A549 (cell line): ENCODE measurements at regions not wholly inside any gene's neighbourhood (a gene's known extent, or its start where the extent isn't known, plus 50 kb on each side); places are given as distances from the start of the nearest gene placed in this dataset.
A peak's percentile ranks its signal among the peaks of the same experiment; 100 is the strongest.

Experiments used
- ATAC-seq, 2 experiments: fragments of 200-7000 bp in 1 of 2; fragments of >200 bp in 1 of 2; cut with Nextera tagmentation in 1 of 2; cut with Tn5 transposase in 1 of 2; 3 replicates each; pipeline versions ENCODE4 v1.8.0 to v1.9.1; 2018 to 2020; ENCODE audit warnings: mild to moderate bottlenecking in 1 of 2, moderate library complexity in 1 of 2
- CTCF ChIA-PET: fragments of 300-600 bp; sonication (Branson Sonifier 250); formaldehyde crosslinking; extraction: SDS; loops from one replicate; lab custom pipeline; 2021; ENCODE audit warnings: antibody characterized with exemption, inconsistent platforms; lab: Yijun Ruan, JAX
- POLR2A ChIA-PET: fragments of 350-600 bp; formaldehyde crosslinking; extraction: SDS; loops from one replicate; lab custom pipeline; 2021; ENCODE audit warnings: antibody characterized with exemption, inconsistent platforms; lab: Yijun Ruan, JAX
- DNase-seq, 2 experiments: peaks; one replicate each; pipeline versions ENCODE4 v3.0.0 to v3.0.0-alpha.2; 2011 to 2016; ENCODE audit warnings: low read depth in 1 of 2, low spot score in 1 of 2
- FAIRE-seq: peaks from 2 replicates; lab custom pipeline; 2011; peaks lifted over from hg19 to GRCh38; lab: Jason Lieb, UNC
- H3K27ac ChIP-seq, 2 experiments: fragments of >200 bp; sonication (Bioruptor Twin); formaldehyde crosslinking; 3 replicates each; pipeline ENCODE4 v1.5.1; 2016 to 2017
- H3K4me1 ChIP-seq: fragments of >200 bp; sonication (Bioruptor Twin); formaldehyde crosslinking; 3 replicates; pipeline ENCODE4 v1.6.1; 2016
- H3K4me2 ChIP-seq: fragments of >200 bp; sonication (Bioruptor Twin); formaldehyde crosslinking; 3 replicates; pipeline ENCODE4 v1.6.1; 2016
- H3K4me3 ChIP-seq: fragments of >200 bp; sonication (Bioruptor Twin); formaldehyde crosslinking; 3 replicates; pipeline ENCODE4 v1.5.1; 2016
- H3K9me3 ChIP-seq: fragments of >200 bp; sonication (Bioruptor Twin); formaldehyde crosslinking; 3 replicates; pipeline ENCODE4 v1.6.1; 2016
- CBX2 ChIP-seq: fragments of 200-600 bp; sonication (generic); IDR thresholded peaks from 2 replicates; pipeline ENCODE4 v1.6.1; 2016; ENCODE audit warnings: low read depth, mild to moderate bottlenecking, borderline replicate concordance
- CHD4 ChIP-seq: fragments of 200-600 bp; sonication (generic); IDR thresholded peaks from 2 replicates; pipeline ENCODE4 v1.6.1; 2016; ENCODE audit warnings: antibody characterized with exemption, mild to moderate bottlenecking, borderline replicate concordance
- ESRRA ChIP-seq: fragments of 150-350 bp; IDR thresholded peaks from 2 replicates; pipeline ENCODE4 v1.6.1; 2014; ENCODE audit warnings: mild to moderate bottlenecking, low read length, borderline replicate concordance
- FOSL2 ChIP-seq, 2 experiments: fragments of 450-650 bp in 1 of 2; fragments of >200 bp in 1 of 2; sonication (Bioruptor Twin) in 1 of 2; formaldehyde crosslinking; IDR thresholded peaks; 2 replicates each; pipeline versions ENCODE4 v1.5.0 to v1.6.1; 2016 to 2020; ENCODE audit warnings: mild to moderate bottlenecking in 1 of 2, moderate library complexity in 1 of 2
- GATA3 ChIP-seq: IDR thresholded peaks from 2 replicates; pipeline ENCODE4 v1.6.1; 2012; ENCODE audit warnings: borderline replicate concordance
- HEYL ChIP-seq: fragments of 250-450 bp; sonication (Bioruptor Pico); IDR thresholded peaks from 2 replicates; pipeline ENCODE4 v1.8.0; 2021; ENCODE audit warnings: mild to moderate bottlenecking, moderate library complexity
- JUN ChIP-seq, 2 experiments: fragments of >200 bp; sonication (Bioruptor Twin); formaldehyde crosslinking; IDR thresholded peaks; 2 replicates in 1 of 2; 3 replicates in 1 of 2; pipeline ENCODE4 v1.6.1; 2016 to 2017
- JUNB ChIP-seq: fragments of >200 bp; sonication (Bioruptor Twin); formaldehyde crosslinking; IDR thresholded peaks from 2 replicates; pipeline ENCODE4 v1.6.1; 2016
- MAFK ChIP-seq: fragments of 450-650 bp; IDR thresholded peaks from 2 replicates; pipeline ENCODE4 v1.6.1; 2014; ENCODE audit not compliant: partially characterized antibody
- MYC ChIP-seq: IDR thresholded peaks from 2 replicates; pipeline ENCODE4 v1.6.1; 2012; ENCODE audit warnings: mild to moderate bottlenecking, inconsistent platforms, low read length, improper control_type of control experiment, borderline replicate concordance
- POLR2AphosphoS2 ChIP-seq: conservative IDR thresholded peaks from 2 replicates; pipeline ENCODE4 v1.6.1; 2012; ENCODE audit warnings: low read length, improper control_type of control experiment, inconsistent platforms
- RAD21 ChIP-seq, 2 experiments: fragments of >200 bp in 1 of 2; sonication (Bioruptor Twin) in 1 of 2; formaldehyde crosslinking in 1 of 2; IDR thresholded peaks in 1 of 2; conservative IDR thresholded peaks in 1 of 2; 2 replicates in 1 of 2; 3 replicates in 1 of 2; pipeline ENCODE4 v1.6.1; 2012 to 2018; ENCODE audit warnings: inconsistent platforms in 1 of 2
- RARB ChIP-seq: fragments of 250-450 bp; sonication (Bioruptor Pico); IDR thresholded peaks from 2 replicates; pipeline ENCODE4 v1.8.0; 2021; ENCODE audit warnings: mild to moderate bottlenecking, moderate library complexity
- RFX5 ChIP-seq: fragments of 450-650 bp; IDR thresholded peaks from 2 replicates; pipeline ENCODE4 v1.7.1; 2014; ENCODE audit warnings: antibody characterized with exemption, mild to moderate bottlenecking, moderate library complexity
- SMC3 ChIP-seq: fragments of >200 bp; sonication (Bioruptor Twin); formaldehyde crosslinking; IDR thresholded peaks from 3 replicates; pipeline ENCODE4 v1.6.1; 2018; ENCODE audit warnings: inconsistent platforms
- SREBF2 ChIP-seq: fragments of 450-650 bp; IDR thresholded peaks from 2 replicates; pipeline ENCODE4 v1.6.1; 2014; ENCODE audit warnings: mild to moderate bottlenecking, moderate library complexity
- ZC3H11A ChIP-seq: fragments of 450-650 bp; IDR thresholded peaks from 2 replicates; pipeline ENCODE4 v1.6.1; 2014; ENCODE audit warnings: antibody characterized with exemption, mild to moderate bottlenecking
- ZFP36 ChIP-seq: fragments of 450-650 bp; IDR thresholded peaks from 2 replicates; pipeline ENCODE4 v1.6.1; 2014; ENCODE audit warnings: borderline replicate concordance; ENCODE audit not compliant: partially characterized antibody
- WGBS: methylation state at CpG from one replicate; pipeline ENCODE4 v1.1.6; 2017; ENCODE audit errors: missing lambda C conversion rate; 5-methylcytosine and 5-hydroxymethylcytosine counted together
- TF ChIP-seq, protein P1 (sequence below): fragments of 150-350 bp; IDR thresholded peaks from 2 replicates; pipeline ENCODE4 v1.6.1; 2014; ENCODE audit warnings: low read depth, mild to moderate bottlenecking, low read length
- TF ChIP-seq, protein P2 (sequence below): fragments of 200-600 bp; sonication (generic); IDR thresholded peaks from 2 replicates; pipeline ENCODE4 v1.6.1; 2016; ENCODE audit warnings: antibody characterized with exemption, mild to moderate bottlenecking, moderate library complexity
- TF ChIP-seq, protein P3 (sequence below): fragments of 250-450 bp; sonication (Bioruptor Pico); IDR thresholded peaks from 2 replicates; pipeline ENCODE4 v1.5.0; 2021; ENCODE audit warnings: mild to moderate bottlenecking, moderate library complexity, borderline replicate concordance
- TF ChIP-seq, protein P4 (sequence below): fragments of >200 bp; sonication (Bioruptor Twin); formaldehyde crosslinking; IDR thresholded peaks from 2 replicates; pipeline ENCODE4 v1.6.1; 2016

DNA sequence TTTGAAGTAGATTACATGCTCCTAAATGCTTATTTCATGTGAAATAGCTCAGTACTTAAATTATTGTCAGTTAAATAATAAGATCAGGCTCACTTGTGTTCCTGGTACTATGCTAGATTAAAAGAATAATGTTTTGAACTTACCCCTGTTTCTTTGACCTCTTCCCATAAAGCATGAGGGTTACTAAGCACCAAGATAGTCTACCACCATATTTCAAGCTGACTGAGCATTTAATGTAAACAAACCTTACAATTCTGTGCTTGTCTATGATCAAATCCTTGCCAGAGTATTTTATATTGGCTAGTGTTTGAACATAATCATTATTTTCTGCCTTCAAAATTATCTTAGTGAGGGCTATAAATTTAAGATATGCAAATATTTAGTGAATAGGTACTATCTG is 98.1 kb downstream of the LHX9 start:
- no peak for DNase-seq
- FAIRE-seq: no peak
- no peak overlapping the region for H3K27ac ChIP-seq
- no peak overlapping the region for H3K4me3 ChIP-seq
- ATAC-seq: no peak
- TF ChIP-seq MAFK (peak; percentile 54), RAD21 (conservative IDR thresholded peaks at IDR 0.05 in 1 of 2, IDR thresholded peaks at IDR 0.05 in 1 of 2) (no peak)
- CTCF ChIA-PET: no interaction called here
- H3K9me3 ChIP-seq: no peaks in the 10 kb centered on the region
- H3K4me1 ChIP-seq: peaks cover 13% of the 10 kb centered on the region
- H3K4me2 ChIP-seq: no peak overlapping the region
- POLR2A ChIA-PET: no interaction called here

DNA sequence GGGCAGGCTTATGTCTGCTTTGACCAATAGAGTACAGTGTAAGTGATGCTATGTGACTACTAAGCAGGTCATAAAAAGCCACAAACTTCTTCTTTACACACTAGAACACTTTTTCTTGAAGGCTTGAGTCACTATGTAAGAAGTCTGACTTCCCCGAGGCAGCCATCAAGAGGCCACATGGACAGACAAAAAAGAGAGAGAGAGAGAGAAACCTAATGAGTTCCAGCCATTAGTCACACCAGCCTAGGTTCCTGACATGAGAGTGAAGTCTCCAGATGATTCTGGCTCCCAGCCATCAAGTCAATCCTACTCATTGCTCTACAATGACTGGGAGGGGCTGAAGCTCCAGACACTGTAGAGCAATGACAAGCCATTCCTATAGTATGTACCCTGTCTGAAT is 101.4 kb downstream of the LHX9 start:
- 0 out of 6 replicates have a peak overlapping the region, but pooled peaks of 1 of the 2 experiments have one; percentile 6 for H3K27ac ChIP-seq
- peak; percentile 87 to 88 for ATAC-seq
- H3K9me3 ChIP-seq: no peaks in the 10 kb centered on the region
- ChIA-PET CTCF (no interaction called here), POLR2A (no interaction called here)
- peak overlapping the region; percentile 19; the same call in 2 of the 3 replicates for H3K4me2 ChIP-seq
- peaks cover 13% of the 10 kb centered on the region for H3K4me1 ChIP-seq
- WGBS: 0% methylated on average over 1 of the region's 1 CpG
- no peak overlapping the region for H3K4me3 ChIP-seq
- no peak for FAIRE-seq
- peak; percentile 27 to 71 for DNase-seq
- TF ChIP-seq MYC (0 out of 2 replicates have a peak, but pooled peaks have one; percentile 19), GATA3 (no peak), FOSL2 (IDR thresholded peaks at IDR 0.05) (no peak), FOSL2 (CRISPR knock-in tag; IDR thresholded peaks at IDR 0.05) (peak; percentile 47)
- TF ChIP-seq, protein P1, sequence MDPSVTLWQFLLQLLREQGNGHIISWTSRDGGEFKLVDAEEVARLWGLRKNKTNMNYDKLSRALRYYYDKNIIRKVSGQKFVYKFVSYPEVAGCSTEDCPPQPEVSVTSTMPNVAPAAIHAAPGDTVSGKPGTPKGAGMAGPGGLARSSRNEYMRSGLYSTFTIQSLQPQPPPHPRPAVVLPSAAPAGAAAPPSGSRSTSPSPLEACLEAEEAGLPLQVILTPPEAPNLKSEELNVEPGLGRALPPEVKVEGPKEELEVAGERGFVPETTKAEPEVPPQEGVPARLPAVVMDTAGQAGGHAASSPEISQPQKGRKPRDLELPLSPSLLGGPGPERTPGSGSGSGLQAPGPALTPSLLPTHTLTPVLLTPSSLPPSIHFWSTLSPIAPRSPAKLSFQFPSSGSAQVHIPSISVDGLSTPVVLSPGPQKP: no peak

DNA sequence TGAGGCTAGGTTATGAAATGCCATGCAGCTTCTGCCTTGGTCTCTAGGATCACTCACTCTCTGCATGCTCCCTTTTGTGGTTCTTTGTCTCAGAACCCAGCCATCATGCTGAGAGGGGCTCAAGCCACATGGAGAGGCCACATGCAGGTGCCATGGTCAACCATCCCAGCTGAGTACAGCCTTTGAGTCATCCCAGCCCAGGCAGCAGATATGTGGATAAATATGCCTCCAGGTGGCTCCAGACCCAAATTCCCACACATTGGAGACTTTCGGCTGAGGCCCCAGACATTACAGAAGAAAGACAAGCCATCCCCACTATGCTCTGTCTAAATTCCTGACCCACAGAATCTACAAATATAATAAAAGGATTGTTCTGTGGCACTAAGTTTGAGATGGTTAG is 102.0 kb downstream of the LHX9 start:
- peak overlapping the region; percentile 19; the same call in 2 of the 3 replicates for H3K4me2 ChIP-seq
- DNase-seq (no peak), ATAC-seq (peak; percentile 38 to 49; a peak in 4 of 6 replicates), FAIRE-seq (no peak)
- no peak overlapping the region for H3K4me3 ChIP-seq
- TF ChIP-seq CHD4 (no peak), CBX2 (no peak), POLR2AphosphoS2 (no peak), MYC (no peak), RARB (CRISPR knock-in tag) (no peak), FOSL2 (IDR thresholded peaks at IDR 0.05) (no peak), FOSL2 (CRISPR knock-in tag; IDR thresholded peaks at IDR 0.05) (no peak), HEYL (no peak), JUNB (no peak), SMC3 (no peak), ZFP36 (no peak), ZC3H11A (no peak), SREBF2 (no peak), MAFK (no peak), RFX5 (no peak), ESRRA (no peak), JUN (IDR thresholded peaks at IDR 0.05) (no peak)
- TF ChIP-seq, protein P2, sequence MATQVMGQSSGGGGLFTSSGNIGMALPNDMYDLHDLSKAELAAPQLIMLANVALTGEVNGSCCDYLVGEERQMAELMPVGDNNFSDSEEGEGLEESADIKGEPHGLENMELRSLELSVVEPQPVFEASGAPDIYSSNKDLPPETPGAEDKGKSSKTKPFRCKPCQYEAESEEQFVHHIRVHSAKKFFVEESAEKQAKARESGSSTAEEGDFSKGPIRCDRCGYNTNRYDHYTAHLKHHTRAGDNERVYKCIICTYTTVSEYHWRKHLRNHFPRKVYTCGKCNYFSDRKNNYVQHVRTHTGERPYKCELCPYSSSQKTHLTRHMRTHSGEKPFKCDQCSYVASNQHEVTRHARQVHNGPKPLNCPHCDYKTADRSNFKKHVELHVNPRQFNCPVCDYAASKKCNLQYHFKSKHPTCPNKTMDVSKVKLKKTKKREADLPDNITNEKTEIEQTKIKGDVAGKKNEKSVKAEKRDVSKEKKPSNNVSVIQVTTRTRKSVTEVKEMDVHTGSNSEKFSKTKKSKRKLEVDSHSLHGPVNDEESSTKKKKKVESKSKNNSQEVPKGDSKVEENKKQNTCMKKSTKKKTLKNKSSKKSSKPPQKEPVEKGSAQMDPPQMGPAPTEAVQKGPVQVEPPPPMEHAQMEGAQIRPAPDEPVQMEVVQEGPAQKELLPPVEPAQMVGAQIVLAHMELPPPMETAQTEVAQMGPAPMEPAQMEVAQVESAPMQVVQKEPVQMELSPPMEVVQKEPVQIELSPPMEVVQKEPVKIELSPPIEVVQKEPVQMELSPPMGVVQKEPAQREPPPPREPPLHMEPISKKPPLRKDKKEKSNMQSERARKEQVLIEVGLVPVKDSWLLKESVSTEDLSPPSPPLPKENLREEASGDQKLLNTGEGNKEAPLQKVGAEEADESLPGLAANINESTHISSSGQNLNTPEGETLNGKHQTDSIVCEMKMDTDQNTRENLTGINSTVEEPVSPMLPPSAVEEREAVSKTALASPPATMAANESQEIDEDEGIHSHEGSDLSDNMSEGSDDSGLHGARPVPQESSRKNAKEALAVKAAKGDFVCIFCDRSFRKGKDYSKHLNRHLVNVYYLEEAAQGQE: no peak
- TF ChIP-seq, protein P3, sequence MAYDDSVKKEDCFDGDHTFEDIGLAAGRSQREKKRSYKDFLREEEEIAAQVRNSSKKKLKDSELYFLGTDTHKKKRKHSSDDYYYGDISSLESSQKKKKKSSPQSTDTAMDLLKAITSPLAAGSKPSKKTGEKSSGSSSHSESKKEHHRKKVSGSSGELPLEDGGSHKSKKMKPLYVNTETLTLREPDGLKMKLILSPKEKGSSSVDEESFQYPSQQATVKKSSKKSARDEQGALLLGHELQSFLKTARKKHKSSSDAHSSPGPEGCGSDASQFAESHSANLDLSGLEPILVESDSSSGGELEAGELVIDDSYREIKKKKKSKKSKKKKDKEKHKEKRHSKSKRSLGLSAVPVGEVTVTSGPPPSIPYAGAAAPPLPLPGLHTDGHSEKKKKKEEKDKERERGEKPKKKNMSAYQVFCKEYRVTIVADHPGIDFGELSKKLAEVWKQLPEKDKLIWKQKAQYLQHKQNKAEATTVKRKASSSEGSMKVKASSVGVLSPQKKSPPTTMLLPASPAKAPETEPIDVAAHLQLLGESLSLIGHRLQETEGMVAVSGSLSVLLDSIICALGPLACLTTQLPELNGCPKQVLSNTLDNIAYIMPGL (CRISPR knock-in tag): no peak
- TF ChIP-seq, protein P1: no peak
- TF ChIP-seq, protein P4, sequence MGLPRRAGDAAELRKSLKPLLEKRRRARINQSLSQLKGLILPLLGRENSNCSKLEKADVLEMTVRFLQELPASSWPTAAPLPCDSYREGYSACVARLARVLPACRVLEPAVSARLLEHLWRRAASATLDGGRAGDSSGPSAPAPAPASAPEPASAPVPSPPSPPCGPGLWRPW: no peak
- H3K27ac ChIP-seq: peak overlapping the region in 1 of 2 experiments; percentile 33; a peak in 3 of 6 replicates
- H3K4me1 ChIP-seq: peaks cover 13% of the 10 kb centered on the region
- CTCF ChIA-PET: no interaction called here
- no peaks in the 10 kb centered on the region for H3K9me3 ChIP-seq
- WGBS: 86% methylated on average over 1 of the region's 1 CpG
- POLR2A ChIA-PET: no interaction called here
